K562 (cell line): ENCODE measurements at regions not wholly inside any gene's neighbourhood (a gene's known extent, or its start where the extent isn't known, plus 50 kb on each side); places are given as distances from the start of the nearest gene placed in this dataset.

Experiments
- CEBPG ChIP-seq, 3 experiments: fragments of 200-800 bp in 1 of 3; sonication (Bioruptor generic) in 1 of 3; sonication (generic) in 1 of 3; formaldehyde crosslinking in 1 of 3; IDR thresholded peaks in 2 of 3; conservative IDR thresholded peaks in 1 of 3; 2 replicates each; pipeline versions ENCODE4 v1.6.1 to v1.8.0; 2016 to 2022; ENCODE audit warnings: missing compliant biosample characterization in 2 of 3, missing genetic modification characterization in 2 of 3, mild to moderate bottlenecking in 1 of 3, missing genetic modification reagents in 1 of 3
- FOSL1 ChIP-seq: fragments of 200-800 bp; sonication (Bioruptor generic); conservative IDR thresholded peaks from 2 replicates; pipeline ENCODE4 v1.6.1; 2016; ENCODE audit warnings: missing genetic modification characterization, missing compliant biosample characterization
- MGA ChIP-seq: fragments of 450-650 bp; IDR thresholded peaks from 2 replicates; pipeline ENCODE4 v1.6.1; 2016; ENCODE audit warnings: mild to moderate bottlenecking, moderate library complexity
- REST ChIP-seq, 2 experiments: fragments of 450-650 bp; formaldehyde crosslinking in 1 of 2; IDR thresholded peaks; 2 replicates each; pipeline versions ENCODE4 v1.4.0 to v1.6.1; 2014 to 2020; ENCODE audit warnings: mild to moderate bottlenecking in 2 of 2, borderline replicate concordance in 1 of 2, low read depth in 1 of 2
- SMC3 ChIP-seq: conservative IDR thresholded peaks from 2 replicates; pipeline ENCODE4 v1.6.1; 2011; ENCODE audit warnings: low read depth, low read length, improper control_type of control experiment; ENCODE audit not compliant: insufficient read depth
- ZNF589 ChIP-seq: fragments of 200-800 bp; sonication (Bioruptor generic); IDR thresholded peaks from 2 replicates; pipeline ENCODE4 v1.6.1; 2016; ENCODE audit warnings: low read depth, missing genetic modification characterization, missing compliant biosample characterization

- TF ChIP-seq REST (IDR thresholded peaks at IDR 0.05; ENCODE audit: borderline replicate concordance) (peak; percentile 65), REST (CRISPR knock-in tag; IDR thresholded peaks at IDR 0.05; ENCODE audit: low read depth) (no peak), MGA (peak; percentile 54), CEBPG (CRISPR knock-in tag; IDR thresholded peaks at IDR 0.05) (no peak), CEBPG (tag; conservative IDR thresholded peaks at IDR 0.05 in 1 of 2, IDR thresholded peaks at IDR 0.05 in 1 of 2) (peak; percentile 12 to 84; a peak in 2 of 4 replicates), SMC3 (no peak), FOSL1 (tag) (peak; percentile 82), ZNF589 (0 out of 2 replicates have a peak, but pooled peaks have one; percentile 57)
Measured at GRCh38 chr21:43345746-43346409, 81.1 kb downstream of the SIK1 start (continued).
